SHP77 treated with DMSO at 0.1 percent for 48 hours (cell line): ENCODE measurements at regions not wholly inside any gene's neighbourhood (a gene's known extent, or its start where the extent isn't known, plus 50 kb on each side); places are given as distances from the start of the nearest gene placed in this dataset.

ENCODE experiments used
- DNase-seq: peaks from one replicate; lab custom pipeline; 2025; lab: John Stamatoyannopoulos, UW

- no peak for DNase-seq
These were observed 364.2 kb downstream of the ZNF516 start for GRCh38 chr18:76130845-76131244.

GRCh38 chr18:76126327-76126726, 368.7 kb downstream of the ZNF516 start:
- no peak for DNase-seq

- no peak for DNase-seq
These were observed 374.0 kb downstream of the ZNF516 start for GRCh38 chr18:76121011-76121410.

- no peak for DNase-seq
These were observed 379.5 kb downstream of the ZNF516 start for GRCh38 chr18:76115580-76115979.

- no peak for DNase-seq
These were observed 381.9 kb downstream of the ZNF516 start for GRCh38 chr18:76113101-76113500.

DNA sequence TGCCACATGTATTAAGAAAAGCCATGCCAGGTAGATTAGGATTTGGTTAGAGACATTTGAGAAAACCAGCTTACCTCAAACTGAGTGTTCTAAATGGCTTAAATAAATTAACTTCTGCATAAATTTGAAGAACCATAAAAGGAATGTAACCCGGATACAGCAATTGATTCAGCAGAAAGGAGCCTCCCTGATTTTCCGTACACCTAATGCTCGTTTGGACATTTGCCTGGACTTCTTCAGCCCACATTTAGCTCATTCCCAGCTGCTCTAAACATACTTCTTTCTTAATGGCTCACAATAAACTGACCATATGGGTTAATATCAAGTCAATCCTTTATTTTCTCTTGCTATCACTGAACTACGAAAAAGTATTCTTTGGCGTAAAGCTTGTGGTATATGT, 392.4 kb downstream of the ZNF516 start:
- no peak for DNase-seq

DNA sequence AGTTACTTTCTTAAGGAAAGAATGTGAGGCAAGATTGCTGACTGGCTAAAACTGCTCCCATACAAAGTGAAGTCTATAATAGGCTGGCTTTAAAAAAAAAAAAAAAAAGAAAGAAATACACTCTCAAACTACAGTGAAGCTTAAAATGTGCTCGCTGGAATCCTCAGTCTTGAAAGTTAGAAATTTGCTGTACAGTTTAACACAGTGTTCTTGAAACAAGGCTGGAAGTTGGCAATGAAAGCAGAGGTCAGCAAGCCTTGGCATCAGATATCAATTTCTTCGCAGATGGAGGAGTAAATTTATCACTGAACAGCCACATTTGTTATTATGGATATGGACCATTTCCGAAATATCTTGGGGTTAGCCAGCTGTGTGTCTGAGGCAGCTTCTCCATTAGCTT, 392.9 kb downstream of the ZNF516 start:
- DNase-seq = no peak

DNA sequence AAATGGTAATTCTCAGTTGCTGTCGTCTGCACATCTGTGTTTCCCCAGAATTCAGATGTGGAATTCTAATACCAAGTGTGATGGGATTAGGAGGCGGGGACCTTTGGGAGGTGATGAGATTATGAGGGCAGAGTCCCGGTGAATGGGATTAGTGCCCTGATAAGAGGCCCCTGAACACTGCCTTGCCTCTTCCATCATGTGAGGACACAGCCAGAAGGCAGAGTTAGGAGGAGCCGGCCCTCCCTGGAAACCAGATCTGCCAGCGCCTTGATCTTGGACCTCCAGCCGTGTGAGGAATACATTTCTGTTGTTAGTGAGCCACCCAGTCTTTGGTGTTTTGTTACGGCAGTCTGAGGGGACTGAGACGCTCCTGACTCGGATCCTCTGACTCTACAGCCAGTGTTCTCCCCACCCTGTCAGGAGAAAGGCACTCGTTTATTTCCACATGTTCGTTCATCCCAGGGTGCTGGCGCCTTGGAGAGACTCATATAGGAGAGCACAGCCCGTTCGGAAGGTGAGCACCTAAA, 395.0 kb downstream of the ZNF516 start:
- no peak for DNase-seq

DNA sequence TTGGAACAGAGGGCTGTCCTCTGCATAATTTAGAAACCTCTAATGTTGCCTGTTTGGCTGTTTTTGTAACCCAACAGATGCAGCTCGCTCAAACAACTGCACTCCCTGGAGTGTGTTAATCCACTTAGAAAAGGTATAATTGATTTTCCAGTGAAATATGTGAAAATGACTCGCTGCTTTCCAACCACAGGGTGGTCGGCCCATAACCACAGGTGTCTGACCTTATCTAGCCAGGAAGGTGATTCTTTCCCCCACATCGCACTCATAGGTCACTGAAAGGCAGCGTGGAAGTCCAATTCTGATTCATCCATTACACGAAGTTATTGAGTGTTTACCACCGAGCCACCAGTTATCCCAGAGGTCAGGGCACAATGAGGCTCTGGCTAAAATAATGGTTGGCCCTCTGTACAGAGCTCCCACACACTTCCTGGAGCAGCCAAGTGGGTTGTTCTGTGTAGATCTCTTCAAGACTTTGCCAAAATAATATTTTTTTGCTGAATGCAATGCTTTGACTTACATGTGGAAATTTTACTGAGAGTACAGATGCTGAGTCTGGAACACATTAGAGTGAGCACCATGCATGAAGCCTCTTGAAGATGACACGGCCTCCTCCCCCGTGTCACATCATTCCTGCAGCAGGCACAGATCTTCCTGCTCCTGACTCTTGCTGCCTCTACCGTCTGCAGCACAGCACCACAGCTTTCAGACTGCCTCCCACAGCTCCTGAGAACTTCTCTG, 396.2 kb downstream of the ZNF516 start:
- DNase-seq = no peak

GRCh38 chr18:76081536-76081935, 413.5 kb downstream of the ZNF516 start:
- no peak for DNase-seq

- DNase-seq = no peak
These were observed 414.6 kb downstream of the ZNF516 start for GRCh38 chr18:76080430-76080829.

GRCh38 chr18:76075777-76076176, 419.3 kb downstream of the ZNF516 start:
- DNase-seq = no peak

GRCh38 chr18:76064998-76065397, 430.0 kb downstream of the ZNF516 start:
- no peak for DNase-seq

DNA sequence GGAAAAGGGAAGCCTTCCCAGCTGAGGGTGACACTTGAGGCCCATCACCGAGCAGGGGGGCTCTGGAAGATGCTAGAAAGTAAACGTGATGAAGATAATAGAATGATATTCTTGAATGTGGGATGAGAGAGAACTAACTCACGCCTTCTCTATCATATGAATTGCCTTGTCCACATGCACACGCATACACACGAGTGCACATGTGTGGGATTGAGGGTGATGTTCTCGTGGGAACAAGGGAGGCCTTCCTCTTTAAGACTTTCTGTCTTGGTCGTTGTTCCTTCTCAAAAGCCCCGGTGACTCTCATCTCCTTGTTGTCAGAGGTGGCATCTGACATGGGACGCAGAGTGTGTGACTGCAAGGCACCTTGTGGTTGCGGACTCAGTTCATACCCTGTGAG, 436.9 kb downstream of the ZNF516 start:
- no peak for DNase-seq

GRCh38 chr18:76057386-76057785, 437.7 kb downstream of the ZNF516 start:
- DNase-seq = no peak

DNA sequence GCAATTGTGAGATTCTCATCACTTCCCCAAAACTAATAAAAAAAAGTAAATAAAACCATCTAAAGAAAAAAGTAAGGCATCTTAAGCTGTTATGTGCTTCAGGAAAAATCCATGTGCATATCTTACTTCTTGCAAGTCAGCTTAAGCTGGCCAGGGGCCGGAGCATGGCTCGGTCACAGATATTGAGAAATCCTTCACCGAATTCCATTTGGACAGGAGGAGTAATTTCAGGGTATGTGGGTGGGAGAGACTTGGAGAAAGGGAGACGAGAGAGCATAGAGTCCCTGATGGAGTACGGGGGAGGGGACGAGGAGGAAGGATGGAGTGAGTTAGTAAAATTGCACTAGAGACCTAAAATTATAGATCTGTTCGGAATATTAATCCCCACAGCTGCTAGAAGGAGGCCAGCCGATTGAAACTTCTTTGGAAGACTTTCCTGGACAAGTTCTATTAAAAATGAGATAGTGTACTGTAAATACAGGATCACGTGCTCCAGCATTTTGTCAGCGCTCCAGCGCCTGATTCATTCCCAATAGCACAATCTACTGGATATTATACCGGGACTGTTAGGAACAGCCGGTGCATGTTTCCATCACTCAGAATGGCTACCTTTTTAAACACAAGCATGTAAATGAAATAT, 438.5 kb downstream of the ZNF516 start:
- DNase-seq = no peak

DNA sequence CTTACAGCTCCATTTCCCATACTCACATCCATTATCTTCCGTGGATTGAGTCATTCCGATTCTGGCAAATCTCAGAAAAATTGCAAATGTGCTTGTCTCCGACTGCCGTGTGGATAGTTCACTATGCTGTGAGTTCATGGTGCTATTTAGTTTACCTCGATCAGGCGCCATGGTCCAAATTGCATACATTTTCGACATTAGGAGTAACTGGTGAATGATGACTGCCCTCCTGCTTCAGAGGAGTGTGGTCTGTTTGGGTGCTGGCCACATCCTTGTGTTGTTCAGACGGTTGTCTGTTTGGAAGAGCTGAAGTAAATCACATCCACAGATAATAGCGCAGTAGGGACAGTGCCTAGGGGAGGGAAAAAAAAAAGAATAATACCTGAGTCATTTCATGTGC, 439.5 kb downstream of the ZNF516 start:
- DNase-seq = no peak

DNA sequence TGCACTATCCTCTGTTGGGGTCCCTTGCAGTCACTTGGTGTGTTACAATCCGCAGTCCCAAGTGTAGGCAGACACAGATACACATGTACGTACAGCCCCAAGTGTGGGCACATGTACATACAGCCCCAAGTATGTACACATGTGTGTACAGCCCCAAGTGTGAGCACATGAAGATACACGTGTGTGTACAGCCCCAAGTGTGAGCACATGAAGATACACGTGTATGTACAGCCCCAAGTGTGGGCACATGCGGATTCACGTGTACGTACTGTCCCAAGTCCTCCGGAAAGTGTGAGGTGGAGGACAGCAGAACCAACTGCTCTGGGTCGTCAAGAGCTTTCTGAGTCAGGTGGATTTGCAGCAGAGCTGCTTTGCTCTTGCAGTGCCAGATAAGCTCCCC, 440.0 kb downstream of the ZNF516 start:
- DNase-seq = no peak

GRCh38 chr18:76054156-76054555, 440.9 kb downstream of the ZNF516 start:
- DNase-seq = no peak

DNA sequence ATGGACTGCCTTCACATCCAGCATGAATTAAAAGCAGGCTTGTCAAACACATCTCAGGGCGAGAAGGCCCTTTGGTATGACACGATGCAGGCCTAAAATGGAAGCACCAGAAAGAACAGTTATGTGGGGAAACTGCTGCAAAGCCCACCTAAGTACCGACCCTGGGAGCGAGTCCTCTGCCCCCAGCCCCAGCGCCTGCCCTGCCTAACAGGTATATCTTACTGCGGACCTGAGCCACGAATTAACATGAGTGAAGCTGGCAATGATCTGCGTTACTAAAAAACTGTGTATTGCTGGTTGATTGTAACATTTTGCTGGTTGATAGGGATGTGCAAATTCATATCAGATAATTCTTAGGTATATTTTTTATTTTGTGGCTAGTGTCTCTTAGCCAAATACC, 441.5 kb downstream of the ZNF516 start:
- DNase-seq = no peak

DNA sequence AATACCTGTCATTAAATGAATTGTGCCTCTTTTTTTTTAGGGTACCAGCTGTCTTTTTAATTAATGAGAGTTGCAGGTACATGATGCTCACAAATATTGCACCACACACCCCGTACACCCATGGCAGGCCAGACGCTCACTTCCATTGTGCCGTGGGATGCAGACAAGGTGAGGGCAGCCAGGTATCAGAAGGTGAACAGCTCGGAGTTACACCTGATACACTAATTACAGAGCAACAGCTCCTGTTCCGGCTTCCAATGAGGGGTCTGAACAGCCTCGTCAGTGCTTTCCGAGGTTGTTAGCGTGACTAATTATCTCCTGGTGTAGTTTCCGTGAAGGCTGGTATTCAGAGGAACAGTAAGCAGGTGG, 442.8 kb downstream of the ZNF516 start:
- DNase-seq = no peak

DNA sequence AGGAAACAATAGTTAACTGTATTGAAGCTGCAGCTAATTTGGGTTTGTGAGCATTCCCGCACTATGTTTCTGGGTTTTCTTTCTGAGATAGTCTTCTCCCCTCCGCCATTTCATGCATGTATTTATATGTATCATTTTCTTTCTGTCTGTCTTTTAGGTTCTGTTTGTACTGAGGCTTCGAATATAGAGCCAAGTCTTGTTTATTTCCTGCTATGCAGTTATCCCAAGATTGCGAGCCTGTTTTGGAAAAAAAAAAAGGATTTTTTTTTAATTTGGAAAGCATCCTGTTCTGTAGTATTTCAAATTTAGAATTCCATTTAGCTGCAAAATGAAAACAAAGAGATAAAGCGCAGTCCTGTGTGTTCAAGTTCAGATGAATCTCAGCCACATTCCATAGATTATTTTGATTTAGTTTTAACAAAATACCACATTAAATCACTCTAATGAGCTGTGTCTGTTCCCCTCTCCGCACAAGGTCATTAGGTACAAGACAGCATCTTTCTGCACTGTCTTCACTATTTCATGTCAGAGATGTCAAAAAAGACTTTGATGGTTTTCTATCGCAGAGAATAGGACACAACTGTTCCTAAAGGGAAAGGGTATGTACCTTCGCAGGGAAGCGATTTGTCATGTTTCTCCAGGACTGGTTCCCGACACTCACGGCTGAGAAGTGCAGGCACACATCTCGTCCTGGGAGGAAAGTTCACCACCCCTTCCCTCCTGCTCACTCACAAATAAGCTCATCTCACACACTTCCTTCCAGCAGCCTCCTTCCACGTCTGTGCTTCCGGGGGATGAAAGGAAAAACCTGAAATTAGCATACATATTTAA, 443.4 kb downstream of the ZNF516 start:
- no peak for DNase-seq

GRCh38 chr18:76046221-76046620, 448.8 kb downstream of the ZNF516 start:
- no peak for DNase-seq
